LNCaP clone FGC (cell line): ENCODE measurements at regions not wholly inside any gene's neighbourhood (a gene's known extent, or its start where the extent isn't known, plus 50 kb on each side); places are given as distances from the start of the nearest gene placed in this dataset.
A peak's percentile ranks its signal among the peaks of the same experiment; 100 is the strongest.

Experiments
- DNase-seq: peaks from one replicate; pipeline ENCODE4 v3.0.0-alpha.2; 2011; ENCODE audit warnings: low read depth
- H3K4me3 ChIP-seq: 2 replicates; pipeline ENCODE4 v1.5.1; 2011; ENCODE audit warnings: mild to moderate bottlenecking, low read depth, low read length, control low read depth
- TF ChIP-seq, protein P1 (sequence below): IDR thresholded peaks from 2 replicates; pipeline ENCODE4 v1.5.1; 2012; ENCODE audit warnings: mild to moderate bottlenecking; ENCODE audit not compliant: control insufficient read depth, insufficient read depth; ENCODE audit errors: extremely low read depth

DNA sequence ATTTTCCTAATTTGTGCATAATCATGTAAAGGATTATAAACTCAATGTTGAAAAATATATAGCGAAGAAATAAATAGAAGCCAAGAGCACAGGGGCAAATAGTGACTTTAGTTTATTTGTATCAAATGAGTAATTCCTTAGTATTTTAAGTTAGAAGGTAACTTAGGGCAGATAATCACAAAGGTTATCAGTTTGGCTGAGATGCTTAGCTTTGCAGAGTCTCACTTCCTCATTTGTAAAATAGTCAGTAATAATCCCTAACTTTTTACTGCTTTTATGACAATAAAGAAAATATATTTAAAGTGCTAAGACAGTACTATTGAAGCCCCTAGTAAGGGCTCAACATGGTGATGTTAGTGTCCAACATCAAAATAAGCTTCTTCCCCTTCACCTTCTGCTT is 297.4 kb upstream of the TUSC1 start:
- TF ChIP-seq, protein P1, sequence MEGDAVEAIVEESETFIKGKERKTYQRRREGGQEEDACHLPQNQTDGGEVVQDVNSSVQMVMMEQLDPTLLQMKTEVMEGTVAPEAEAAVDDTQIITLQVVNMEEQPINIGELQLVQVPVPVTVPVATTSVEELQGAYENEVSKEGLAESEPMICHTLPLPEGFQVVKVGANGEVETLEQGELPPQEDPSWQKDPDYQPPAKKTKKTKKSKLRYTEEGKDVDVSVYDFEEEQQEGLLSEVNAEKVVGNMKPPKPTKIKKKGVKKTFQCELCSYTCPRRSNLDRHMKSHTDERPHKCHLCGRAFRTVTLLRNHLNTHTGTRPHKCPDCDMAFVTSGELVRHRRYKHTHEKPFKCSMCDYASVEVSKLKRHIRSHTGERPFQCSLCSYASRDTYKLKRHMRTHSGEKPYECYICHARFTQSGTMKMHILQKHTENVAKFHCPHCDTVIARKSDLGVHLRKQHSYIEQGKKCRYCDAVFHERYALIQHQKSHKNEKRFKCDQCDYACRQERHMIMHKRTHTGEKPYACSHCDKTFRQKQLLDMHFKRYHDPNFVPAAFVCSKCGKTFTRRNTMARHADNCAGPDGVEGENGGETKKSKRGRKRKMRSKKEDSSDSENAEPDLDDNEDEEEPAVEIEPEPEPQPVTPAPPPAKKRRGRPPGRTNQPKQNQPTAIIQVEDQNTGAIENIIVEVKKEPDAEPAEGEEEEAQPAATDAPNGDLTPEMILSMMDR, result no peak
- H3K4me3 ChIP-seq, result no peak overlapping the region
- no peak for DNase-seq

DNA sequence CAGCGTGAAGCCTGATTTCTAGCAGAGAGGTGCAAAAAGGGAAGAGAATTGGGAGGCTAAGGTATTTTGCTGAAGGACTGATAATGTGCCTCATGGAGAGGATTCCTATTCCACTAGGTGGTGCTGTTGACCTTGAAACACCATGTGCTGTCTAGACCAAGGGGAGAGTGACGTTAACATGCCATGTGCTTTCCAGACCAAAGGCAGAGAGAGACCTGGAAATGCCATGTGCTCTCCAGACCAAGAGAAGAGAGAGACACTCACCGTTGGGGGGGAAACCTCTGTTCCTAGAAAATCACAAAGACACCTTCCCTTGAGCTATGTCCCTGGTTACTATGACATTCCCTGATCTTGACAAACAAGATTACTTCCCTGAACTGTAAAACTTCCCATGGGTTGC is 286.0 kb upstream of the TUSC1 start:
- H3K4me3 ChIP-seq, result no peak overlapping the region
- TF ChIP-seq, protein P1, result peak; percentile 81
- peak; percentile 58 for DNase-seq

GRCh38 chr9:25960178-25960577 is 281.9 kb upstream of the TUSC1 start:
- DNase-seq, result no peak
- H3K4me3 ChIP-seq, result no peak overlapping the region
- TF ChIP-seq, protein P1, result no peak

GRCh38 chr9:25954209-25954608 is 276.0 kb upstream of the TUSC1 start:
- no peak for DNase-seq
- H3K4me3 ChIP-seq, result no peak overlapping the region
- TF ChIP-seq, protein P1, result no peak

DNA sequence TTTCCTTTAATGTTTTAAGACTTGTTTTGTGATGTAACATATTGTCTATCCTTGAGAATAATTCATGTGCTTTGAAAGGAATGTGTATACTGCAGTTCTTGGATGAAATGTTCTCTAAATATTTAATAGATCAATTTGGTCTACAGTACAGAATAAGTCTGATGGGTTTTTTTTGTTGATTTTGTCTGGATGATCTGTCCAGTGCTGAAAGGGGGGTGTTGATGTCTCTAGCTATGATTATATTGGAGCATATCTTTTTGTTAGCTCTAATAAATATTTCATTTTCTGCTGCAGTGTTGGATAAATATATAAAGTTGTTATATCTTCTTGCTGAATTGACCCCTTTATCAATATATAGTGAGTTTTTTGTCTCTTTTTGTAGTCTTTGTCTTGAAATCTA is 269.9 kb upstream of the TUSC1 start:
- TF ChIP-seq, protein P1, result no peak
- no peak for DNase-seq
- H3K4me3 ChIP-seq, result no peak overlapping the region

- H3K4me3 ChIP-seq, result no peak overlapping the region
- no peak for DNase-seq
These were observed 260.9 kb upstream of the TUSC1 start for GRCh38 chr9:25939126-25939525.

GRCh38 chr9:25936031-25936430 is 257.8 kb upstream of the TUSC1 start:
- TF ChIP-seq, protein P1, result no peak
- DNase-seq, result no peak

More at GRCh38 chr9:25939126-25939525, 260.9 kb upstream of the TUSC1 start:
- TF ChIP-seq, protein P1, result no peak

More at GRCh38 chr9:25936031-25936430, 257.8 kb upstream of the TUSC1 start:
- no peak overlapping the region for H3K4me3 ChIP-seq
